GM18870 (cell line): ENCODE measurements at regions not wholly inside any gene's neighbourhood (a gene's known extent, or its start where the extent isn't known, plus 50 kb on each side); places are given as distances from the start of the nearest gene placed in this dataset.
"Not testable (repeated sequence)": the region's sequence is repeated elsewhere in the genome, so short reads cannot be mapped to it uniquely, and the experiment has no call there.

Source experiments
- ATAC-seq: cut with Tn5 transposase; IDR thresholded peaks from one replicate; pipeline ENCODE4 v1.9.1; 2021; ENCODE audit warnings: moderate library complexity; ENCODE audit not compliant: unreplicated experiment

- no peak for ATAC-seq
Measured at GRCh38 chr3:20747741-20748140, 561.7 kb upstream of the SGO1 start.

- ATAC-seq = no peak
Measured at GRCh38 chr3:20743553-20744321, 557.7 kb upstream of the SGO1 start.

GRCh38 chr3:20742903-20743552 is 557.0 kb upstream of the SGO1 start:
- no peak for ATAC-seq

GRCh38 chr3:20741381-20741780 is 555.4 kb upstream of the SGO1 start:
- no peak for ATAC-seq

- ATAC-seq = no peak
Measured at GRCh38 chr3:20739814-20740213, 553.8 kb upstream of the SGO1 start.

- no peak for ATAC-seq
Measured at GRCh38 chr3:20736287-20736852, 550.4 kb upstream of the SGO1 start.

- no peak for ATAC-seq
Measured at GRCh38 chr3:20729185-20729584, 543.2 kb upstream of the SGO1 start.

GRCh38 chr3:20726786-20727185 is 540.8 kb upstream of the SGO1 start:
- ATAC-seq = no peak

- ATAC-seq = no peak
Measured at GRCh38 chr3:20724241-20724640, 538.2 kb upstream of the SGO1 start.

- ATAC-seq = not testable (repeated sequence)
Measured at GRCh38 chr3:20716425-20716824, 530.4 kb upstream of the SGO1 start.

GRCh38 chr3:20701641-20702040 is 515.6 kb upstream of the SGO1 start:
- no peak for ATAC-seq

GRCh38 chr3:20700714-20701113 is 514.7 kb upstream of the SGO1 start:
- no peak for ATAC-seq

GRCh38 chr3:20698896-20699295 is 512.9 kb upstream of the SGO1 start:
- ATAC-seq = no peak

GRCh38 chr3:20696388-20697150 is 510.6 kb upstream of the SGO1 start:
- ATAC-seq = no peak

GRCh38 chr3:20692675-20693074 is 506.7 kb upstream of the SGO1 start:
- no peak for ATAC-seq

- no peak for ATAC-seq
Measured at GRCh38 chr3:20683910-20684309, 497.9 kb upstream of the SGO1 start.

GRCh38 chr3:20682573-20682972 is 496.6 kb upstream of the SGO1 start:
- no peak for ATAC-seq

GRCh38 chr3:20680990-20681628 is 495.1 kb upstream of the SGO1 start:
- no peak for ATAC-seq

- no peak for ATAC-seq
Measured at GRCh38 chr3:20673866-20674265, 487.9 kb upstream of the SGO1 start.

GRCh38 chr3:20669675-20670074 is 483.7 kb upstream of the SGO1 start:
- ATAC-seq = no peak

- no peak for ATAC-seq
Measured at GRCh38 chr3:20669184-20669583, 483.2 kb upstream of the SGO1 start.
